GM10248 (cell line): ENCODE measurements at regions not wholly inside any gene's neighbourhood (a gene's known extent, or its start where the extent isn't known, plus 50 kb on each side); places are given as distances from the start of the nearest gene placed in this dataset.

Experiments
- CTCF ChIA-PET: fragments of 300-600 bp; sonication (Branson Sonifier 250); formaldehyde crosslinking; extraction: SDS; loops from one replicate; lab custom pipeline; 2021; ENCODE audit warnings: antibody characterized with exemption; lab: Yijun Ruan, JAX
- POLR2A ChIA-PET: fragments of 350-650 bp; sonication (Branson Sonifier 250); formaldehyde crosslinking; extraction: SDS; loops from one replicate; lab custom pipeline; 2020; ENCODE audit warnings: antibody characterized with exemption; lab: Yijun Ruan, JAX
- DNase-seq: peaks from one replicate; pipeline ENCODE4 v3.0.0; 2012; ENCODE audit errors: extremely low spot score
- TF ChIP-seq, protein P1 (sequence below): IDR thresholded peaks from 2 replicates; pipeline ENCODE4 v1.5.1; 2012; ENCODE audit warnings: mild to moderate bottlenecking, low read depth; ENCODE audit errors: extremely low read depth, missing control alignments, control extremely low read depth

DNA sequence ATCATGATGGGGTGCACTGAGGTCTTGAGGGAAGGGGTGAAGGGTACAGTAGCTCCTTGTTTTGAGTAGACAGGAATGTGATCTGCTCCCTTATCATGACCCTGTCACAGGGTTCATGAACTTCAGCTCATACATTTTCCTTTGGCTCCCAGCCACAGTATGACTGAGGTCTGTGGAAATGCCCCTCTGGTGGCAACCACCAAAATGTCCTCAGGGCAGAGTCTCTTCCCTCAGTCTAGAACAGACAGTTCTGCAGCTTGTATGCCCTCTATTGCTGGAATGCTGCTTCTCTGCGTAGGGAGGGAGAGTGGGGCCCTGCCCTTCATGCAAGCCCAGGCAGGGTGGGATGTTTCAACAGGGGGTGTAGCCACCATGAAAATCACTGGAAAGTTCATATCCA lies 53.8 kb upstream of the SNCAIP start:
- CTCF ChIA-PET, result no interaction called here
- DNase-seq, result no peak

DNA sequence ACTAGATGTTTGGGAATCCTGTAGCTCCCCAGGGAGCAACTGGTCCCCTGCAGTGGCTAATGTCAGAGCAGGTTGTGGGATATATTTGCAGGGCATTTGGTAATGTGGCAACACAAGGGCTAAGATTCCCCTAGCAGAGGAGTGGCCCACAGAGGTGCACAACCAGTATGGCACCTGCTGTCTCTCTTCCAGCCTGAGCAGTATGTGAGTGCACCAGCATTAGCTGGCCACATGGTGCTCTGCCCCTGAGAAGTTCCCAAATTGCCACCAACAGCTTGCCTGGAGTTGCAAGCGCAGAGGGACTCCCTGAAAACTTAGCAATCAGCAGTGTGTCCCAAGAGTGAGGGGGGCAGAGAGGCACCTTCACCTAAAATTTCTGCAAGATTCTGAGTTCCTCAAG lies 53.2 kb upstream of the SNCAIP start:
- ChIA-PET CTCF (interaction anchor here (0.8 to 1.5 kb wide), 2 partner anchors 16 to 33 kb away, joined by 3 to 6 read pairs; no protein-coding TSS in a partner anchor), POLR2A (no interaction called here)
- TF ChIP-seq, protein P1, sequence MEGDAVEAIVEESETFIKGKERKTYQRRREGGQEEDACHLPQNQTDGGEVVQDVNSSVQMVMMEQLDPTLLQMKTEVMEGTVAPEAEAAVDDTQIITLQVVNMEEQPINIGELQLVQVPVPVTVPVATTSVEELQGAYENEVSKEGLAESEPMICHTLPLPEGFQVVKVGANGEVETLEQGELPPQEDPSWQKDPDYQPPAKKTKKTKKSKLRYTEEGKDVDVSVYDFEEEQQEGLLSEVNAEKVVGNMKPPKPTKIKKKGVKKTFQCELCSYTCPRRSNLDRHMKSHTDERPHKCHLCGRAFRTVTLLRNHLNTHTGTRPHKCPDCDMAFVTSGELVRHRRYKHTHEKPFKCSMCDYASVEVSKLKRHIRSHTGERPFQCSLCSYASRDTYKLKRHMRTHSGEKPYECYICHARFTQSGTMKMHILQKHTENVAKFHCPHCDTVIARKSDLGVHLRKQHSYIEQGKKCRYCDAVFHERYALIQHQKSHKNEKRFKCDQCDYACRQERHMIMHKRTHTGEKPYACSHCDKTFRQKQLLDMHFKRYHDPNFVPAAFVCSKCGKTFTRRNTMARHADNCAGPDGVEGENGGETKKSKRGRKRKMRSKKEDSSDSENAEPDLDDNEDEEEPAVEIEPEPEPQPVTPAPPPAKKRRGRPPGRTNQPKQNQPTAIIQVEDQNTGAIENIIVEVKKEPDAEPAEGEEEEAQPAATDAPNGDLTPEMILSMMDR, result no peak
- DNase-seq, result no peak

More for the DNA sequence above, 53.8 kb upstream of the SNCAIP start:
- POLR2A ChIA-PET, result no interaction called here
- TF ChIP-seq, protein P1, result no peak

DNA sequence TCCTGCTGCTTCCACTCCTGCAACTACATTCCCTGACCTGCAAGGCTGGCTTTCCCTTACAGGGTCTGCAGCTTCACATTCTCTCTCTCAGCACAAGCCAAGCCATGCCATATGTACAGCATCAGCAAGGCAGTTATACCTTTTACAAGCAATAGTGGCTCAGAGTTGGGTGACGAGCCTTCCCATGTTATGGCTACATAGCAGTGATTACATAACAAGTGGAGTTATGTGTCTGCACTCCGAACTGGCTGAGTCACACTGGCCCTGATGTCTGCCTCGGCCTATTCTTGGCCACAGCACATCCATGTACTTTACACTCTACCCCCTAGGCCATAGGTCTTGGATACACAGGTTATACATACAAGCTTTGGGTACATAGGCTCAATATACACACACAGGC lies 52.0 kb upstream of the SNCAIP start:
- POLR2A ChIA-PET, result no interaction called here
- CTCF ChIA-PET, result interaction anchor here (1.3 to 1.6 kb wide), 4 partner anchors 14 to 26 kb away, joined by 3 to 6 read pairs (median 3); no protein-coding TSS in a partner anchor
- DNase-seq, result no peak
- TF ChIP-seq, protein P1, result no peak

DNA sequence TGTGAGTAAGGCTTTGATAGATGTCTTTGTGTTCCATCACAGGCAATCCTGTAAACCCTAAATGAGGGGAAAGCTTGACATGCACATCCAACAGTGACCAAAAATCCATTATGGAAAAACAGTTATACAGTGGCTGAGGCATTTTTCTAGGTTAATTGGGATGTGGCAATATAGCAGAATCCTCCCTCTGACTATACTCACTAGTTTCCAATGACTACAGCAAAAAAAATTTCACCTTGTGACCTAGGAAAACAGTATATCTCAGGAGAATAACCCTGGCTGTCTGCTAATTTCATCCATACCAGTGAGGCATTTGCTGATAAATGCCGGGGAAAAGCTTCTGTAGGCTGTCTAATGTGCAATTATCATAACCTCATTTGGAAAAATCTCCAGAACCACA lies 49.9 kb upstream of the SNCAIP start:
- TF ChIP-seq, protein P1, result no peak
- ChIA-PET CTCF (no interaction called here), POLR2A (no interaction called here)
- no peak for DNase-seq
